ENCODE measurements at regions not wholly inside any gene's neighbourhood (a gene's known extent, or its start where the extent isn't known, plus 50 kb on each side); places are given as distances from the start of the nearest gene placed in this dataset.

- Histone ChIP-seq H3K4me1 (ENCODE audit: low read length) (no peaks in the 10 kb centered on the region), H3K27me3 (ENCODE audit: low read depth, low read length) (no peaks in the 10 kb centered on the region), H3K36me3 (replicated peaks; ENCODE audit: low read depth, low read length) (no peaks in the 10 kb centered on the region), H3K9me3 (ENCODE audit: insufficient read depth, low read length) (no peaks in the 10 kb centered on the region), H3K4me2 (ENCODE audit: low read length) (no peak overlapping the region), H3K27ac (ENCODE audit: low read length) (no peak overlapping the region), H4K20me1 (ENCODE audit: insufficient read depth, low read length) (no peaks in the 10 kb centered on the region), H3K79me2 (ENCODE audit: low read length) (no peaks in the 10 kb centered on the region), H2AFZ (ENCODE audit: low read depth, low read length) (no peak overlapping the region), H3K9ac (ENCODE audit: low read length) (no peak overlapping the region), H3K4me3 (ENCODE audit: low read length) (no peak overlapping the region)
- no peak for TF ChIP-seq CTCF (IDR thresholded peaks at IDR 0.05; ENCODE audit: low read depth, low read length)
- TF ChIP-seq EZH2phosphoT487 (IDR thresholded peaks at IDR 0.05; ENCODE audit: low read depth): no peak
These were observed 706.6 kb downstream of the PCDH19 start for GRCh38 chrX:99703473-99703872.

- Histone ChIP-seq H2AFZ (ENCODE audit: low read depth, low read length) (no peak overlapping the region), H3K9ac (ENCODE audit: low read length) (no peak overlapping the region), H4K20me1 (ENCODE audit: insufficient read depth, low read length) (no peaks in the 10 kb centered on the region), H3K79me2 (ENCODE audit: low read length) (no peaks in the 10 kb centered on the region), H3K36me3 (replicated peaks; ENCODE audit: low read depth, low read length) (no peaks in the 10 kb centered on the region), H3K4me3 (ENCODE audit: low read length) (no peak overlapping the region), H3K4me1 (ENCODE audit: low read length) (no peaks in the 10 kb centered on the region), H3K9me3 (ENCODE audit: insufficient read depth, low read length) (no peaks in the 10 kb centered on the region), H3K27me3 (ENCODE audit: low read depth, low read length) (no peaks in the 10 kb centered on the region), H3K27ac (ENCODE audit: low read length) (no peak overlapping the region), H3K4me2 (ENCODE audit: low read length) (no peak overlapping the region)
- no peak for TF ChIP-seq EZH2phosphoT487 (IDR thresholded peaks at IDR 0.05; ENCODE audit: low read depth)
- TF ChIP-seq CTCF (IDR thresholded peaks at IDR 0.05; ENCODE audit: low read depth, low read length): no peak
These were observed 711.6 kb downstream of the PCDH19 start for GRCh38 chrX:99698451-99698850.

GRCh38 chrX:99663136-99663535, 746.9 kb downstream of the PCDH19 start:
- Histone ChIP-seq H3K36me3 (replicated peaks; ENCODE audit: low read depth, low read length) (no peaks in the 10 kb centered on the region), H3K9me3 (ENCODE audit: insufficient read depth, low read length) (no peaks in the 10 kb centered on the region), H3K27me3 (ENCODE audit: low read depth, low read length) (no peaks in the 10 kb centered on the region)

GRCh38 chrX:99654188-99654587, 755.9 kb downstream of the PCDH19 start:
- Histone ChIP-seq H3K4me3 (ENCODE audit: low read length) (no peak overlapping the region), H3K4me2 (ENCODE audit: low read length) (no peak overlapping the region), H3K9ac (ENCODE audit: low read length) (no peak overlapping the region), H3K27ac (ENCODE audit: low read length) (no peak overlapping the region), H3K79me2 (ENCODE audit: low read length) (no peaks in the 10 kb centered on the region), H3K36me3 (replicated peaks; ENCODE audit: low read depth, low read length) (no peaks in the 10 kb centered on the region), H3K4me1 (ENCODE audit: low read length) (no peaks in the 10 kb centered on the region), H3K9me3 (ENCODE audit: insufficient read depth, low read length) (no peaks in the 10 kb centered on the region), H2AFZ (ENCODE audit: low read depth, low read length) (no peak overlapping the region), H3K27me3 (ENCODE audit: low read depth, low read length) (no peaks in the 10 kb centered on the region), H4K20me1 (ENCODE audit: insufficient read depth, low read length) (no peaks in the 10 kb centered on the region)
- TF ChIP-seq CTCF (IDR thresholded peaks at IDR 0.05; ENCODE audit: low read depth, low read length) (no peak), EZH2phosphoT487 (IDR thresholded peaks at IDR 0.05; ENCODE audit: low read depth) (no peak)

More at GRCh38 chrX:99663136-99663535, 746.9 kb downstream of the PCDH19 start:
- no peak overlapping the region for H2AFZ ChIP-seq (ENCODE audit: low read depth, low read length)
- no peaks in the 10 kb centered on the region for H4K20me1 ChIP-seq (ENCODE audit: insufficient read depth, low read length)
- TF ChIP-seq EZH2phosphoT487 (IDR thresholded peaks at IDR 0.05; ENCODE audit: low read depth) (no peak), CTCF (IDR thresholded peaks at IDR 0.05; ENCODE audit: low read depth, low read length) (no peak)
- no peak overlapping the region for H3K9ac ChIP-seq (ENCODE audit: low read length)
- H3K4me3 ChIP-seq (ENCODE audit: low read length): no peak overlapping the region
- no peak overlapping the region for H3K27ac ChIP-seq (ENCODE audit: low read length)
- no peak overlapping the region for H3K4me2 ChIP-seq (ENCODE audit: low read length)
- H3K79me2 ChIP-seq (ENCODE audit: low read length): no peaks in the 10 kb centered on the region
- H3K4me1 ChIP-seq (ENCODE audit: low read length): no peaks in the 10 kb centered on the region

Data from OCI-LY3 (cell line).